NB4 (cell line): ENCODE measurements at regions not wholly inside any gene's neighbourhood (a gene's known extent, or its start where the extent isn't known, plus 50 kb on each side); places are given as distances from the start of the nearest gene placed in this dataset.

ENCODE experiments used
- DNase-seq: peaks from one replicate; pipeline ENCODE4 v3.0.0; 2010; ENCODE audit warnings: low read depth
- H3K4me3 ChIP-seq: one replicate; pipeline ENCODE4 v1.5.1; 2011; ENCODE audit warnings: mild to moderate bottlenecking, low read depth, low read length, moderate library complexity
- MYC ChIP-seq: IDR thresholded peaks from 2 replicates; pipeline ENCODE4 v1.6.1; 2011; ENCODE audit warnings: low read depth, low read length
- POLR2A ChIP-seq: IDR thresholded peaks from 2 replicates; pipeline ENCODE4 v1.6.1; 2011; ENCODE audit warnings: mild to moderate bottlenecking; ENCODE audit not compliant: insufficient read length; ENCODE audit errors: extremely low read depth
- TF ChIP-seq, protein P1 (sequence below): IDR thresholded peaks from 2 replicates; pipeline ENCODE4 v1.6.1; 2011; ENCODE audit warnings: low read depth, low read length
- TF ChIP-seq, protein P2 (sequence below): IDR thresholded peaks from one replicate; pipeline ENCODE4 v1.5.1; 2012; ENCODE audit warnings: low read depth, low read length

DNA sequence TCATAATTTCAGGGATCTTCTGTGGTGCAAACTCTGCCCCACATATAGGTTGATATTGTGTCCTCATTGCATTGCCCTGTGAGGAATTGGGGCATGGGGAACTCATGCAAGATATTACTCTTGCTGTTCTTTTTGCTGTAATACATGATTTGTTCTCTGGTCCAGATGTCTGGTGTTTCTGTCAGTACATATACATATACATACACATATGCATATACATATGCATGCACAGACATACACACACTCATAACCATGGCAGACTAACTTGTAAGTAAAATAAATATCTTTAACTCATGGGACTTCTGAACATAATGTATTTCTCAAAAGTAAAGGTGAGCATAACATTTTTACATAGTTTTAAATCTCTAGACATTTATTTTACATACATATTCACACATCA, 438.3 kb downstream of the CD109 start:
- DNase-seq: no peak
- no peak overlapping the region for H3K4me3 ChIP-seq
- TF ChIP-seq, protein P1, sequence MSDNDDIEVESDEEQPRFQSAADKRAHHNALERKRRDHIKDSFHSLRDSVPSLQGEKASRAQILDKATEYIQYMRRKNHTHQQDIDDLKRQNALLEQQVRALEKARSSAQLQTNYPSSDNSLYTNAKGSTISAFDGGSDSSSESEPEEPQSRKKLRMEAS: no peak
- no peak for TF ChIP-seq POLR2A
- TF ChIP-seq, protein P2, sequence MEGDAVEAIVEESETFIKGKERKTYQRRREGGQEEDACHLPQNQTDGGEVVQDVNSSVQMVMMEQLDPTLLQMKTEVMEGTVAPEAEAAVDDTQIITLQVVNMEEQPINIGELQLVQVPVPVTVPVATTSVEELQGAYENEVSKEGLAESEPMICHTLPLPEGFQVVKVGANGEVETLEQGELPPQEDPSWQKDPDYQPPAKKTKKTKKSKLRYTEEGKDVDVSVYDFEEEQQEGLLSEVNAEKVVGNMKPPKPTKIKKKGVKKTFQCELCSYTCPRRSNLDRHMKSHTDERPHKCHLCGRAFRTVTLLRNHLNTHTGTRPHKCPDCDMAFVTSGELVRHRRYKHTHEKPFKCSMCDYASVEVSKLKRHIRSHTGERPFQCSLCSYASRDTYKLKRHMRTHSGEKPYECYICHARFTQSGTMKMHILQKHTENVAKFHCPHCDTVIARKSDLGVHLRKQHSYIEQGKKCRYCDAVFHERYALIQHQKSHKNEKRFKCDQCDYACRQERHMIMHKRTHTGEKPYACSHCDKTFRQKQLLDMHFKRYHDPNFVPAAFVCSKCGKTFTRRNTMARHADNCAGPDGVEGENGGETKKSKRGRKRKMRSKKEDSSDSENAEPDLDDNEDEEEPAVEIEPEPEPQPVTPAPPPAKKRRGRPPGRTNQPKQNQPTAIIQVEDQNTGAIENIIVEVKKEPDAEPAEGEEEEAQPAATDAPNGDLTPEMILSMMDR: no peak
- TF ChIP-seq MYC: no peak

DNA sequence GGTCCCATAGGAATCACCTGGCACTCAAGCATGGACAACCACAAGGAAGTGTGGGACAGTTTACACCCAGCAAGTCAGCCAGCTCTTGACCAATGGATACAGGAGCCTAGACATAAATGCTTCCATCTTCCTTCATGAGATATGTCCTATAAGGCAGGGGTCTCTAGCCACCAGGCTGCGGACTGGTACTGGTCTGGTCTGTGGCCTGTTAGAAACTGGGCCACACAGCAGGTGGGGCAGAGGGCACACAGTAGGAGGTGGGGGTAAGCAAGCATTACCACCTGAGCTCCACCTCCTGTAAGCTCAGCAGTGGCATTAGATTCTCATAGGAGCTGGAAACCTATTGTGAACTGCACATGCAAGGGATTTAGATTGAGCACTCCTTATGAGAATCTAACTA, 437.1 kb downstream of the CD109 start:
- no peak overlapping the region for H3K4me3 ChIP-seq
- no peak for DNase-seq
- TF ChIP-seq MYC: no peak
- TF ChIP-seq, protein P2: no peak
- TF ChIP-seq, protein P1: no peak

DNA sequence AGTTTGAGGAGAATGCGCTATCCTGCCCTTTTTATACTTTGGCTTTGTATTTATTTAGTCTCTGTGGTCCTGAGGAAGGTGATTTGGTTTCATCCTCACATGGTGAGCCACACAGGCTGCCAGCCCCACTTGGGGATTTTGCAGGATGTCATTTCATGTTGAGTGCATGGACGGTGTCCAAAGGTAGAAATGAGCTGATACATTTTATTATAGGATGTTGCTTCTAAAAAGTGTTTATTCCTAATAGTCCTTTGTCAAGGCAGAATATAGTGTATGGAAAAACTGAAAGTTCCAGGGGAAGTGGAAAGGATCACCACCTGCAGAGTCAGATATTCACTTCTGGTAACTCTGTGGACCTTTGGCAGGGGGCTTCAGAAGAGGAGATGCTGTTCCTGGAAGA, 434.6 kb downstream of the CD109 start:
- DNase-seq: no peak
- TF ChIP-seq, protein P2: no peak
- TF ChIP-seq MYC (no peak), POLR2A (no peak)
- TF ChIP-seq, protein P1: no peak
- H3K4me3 ChIP-seq: no peak overlapping the region

DNA sequence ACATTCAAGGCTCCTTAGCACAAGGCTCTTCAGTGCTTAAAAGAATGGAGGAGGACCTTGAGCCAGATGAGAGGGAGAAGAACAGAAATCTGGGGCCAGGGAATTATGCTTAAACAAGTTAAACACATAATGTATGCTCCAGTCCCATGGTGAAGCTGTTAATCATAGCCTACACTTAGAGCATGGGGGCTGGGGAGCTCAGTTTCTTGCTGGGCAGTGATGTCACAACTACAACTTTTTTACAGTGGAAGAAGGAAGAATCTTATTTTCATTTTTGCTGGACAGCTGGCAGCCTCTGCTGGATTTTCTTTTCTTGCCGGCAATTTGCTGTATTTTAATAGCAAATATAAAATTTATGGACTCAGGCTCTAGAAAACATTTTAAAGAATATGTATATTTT, 432.5 kb downstream of the CD109 start:
- DNase-seq: no peak
- TF ChIP-seq, protein P1: no peak
- no peak overlapping the region for H3K4me3 ChIP-seq

DNA sequence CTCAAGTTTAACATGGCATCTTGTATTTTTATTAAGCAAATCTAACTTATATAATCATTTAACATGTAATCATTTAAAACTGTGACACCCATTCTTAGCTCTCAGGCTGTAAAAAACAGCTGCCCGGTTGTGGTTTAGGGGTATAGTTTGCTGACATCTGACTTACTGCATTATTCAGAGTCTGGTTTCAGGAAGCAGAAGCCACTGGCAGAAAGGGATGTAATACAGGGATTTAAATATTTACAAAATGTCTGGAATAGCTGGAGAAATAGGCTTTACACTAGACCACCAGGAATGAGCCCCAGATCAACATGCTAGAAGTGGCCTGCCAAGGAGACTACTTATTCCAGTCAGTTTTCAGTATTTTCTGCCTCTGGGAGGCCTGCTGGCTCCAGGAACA, 421.1 kb downstream of the CD109 start:
- no peak for DNase-seq
- H3K4me3 ChIP-seq: no peak overlapping the region
- TF ChIP-seq, protein P2: no peak
- TF ChIP-seq, protein P1: no peak
- TF ChIP-seq MYC (no peak), POLR2A (no peak)

DNA sequence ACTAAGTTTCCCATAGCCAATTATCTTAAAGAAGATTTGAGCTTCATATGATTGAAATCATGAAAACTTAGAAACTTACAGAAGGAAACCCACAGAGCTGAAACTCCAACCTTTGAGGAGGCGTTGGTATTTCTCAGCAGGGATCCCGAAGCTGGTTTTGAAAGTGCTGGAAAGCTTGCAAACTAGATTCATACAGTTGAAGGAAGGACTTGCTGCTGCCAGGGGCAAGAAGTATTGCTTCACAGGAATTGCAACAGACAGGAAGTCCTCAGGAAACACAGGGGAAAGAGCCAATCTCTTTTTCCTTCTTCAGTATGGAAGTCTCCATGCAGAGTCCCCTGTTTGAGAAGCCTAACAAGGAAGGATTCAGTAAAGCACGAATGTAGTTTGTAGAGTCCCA, 419.7 kb downstream of the CD109 start:
- peak; percentile 20 for DNase-seq
- TF ChIP-seq, protein P1: no peak
- TF ChIP-seq MYC (no peak), POLR2A (no peak)
- TF ChIP-seq, protein P2: no peak
- H3K4me3 ChIP-seq: no peak overlapping the region

DNA sequence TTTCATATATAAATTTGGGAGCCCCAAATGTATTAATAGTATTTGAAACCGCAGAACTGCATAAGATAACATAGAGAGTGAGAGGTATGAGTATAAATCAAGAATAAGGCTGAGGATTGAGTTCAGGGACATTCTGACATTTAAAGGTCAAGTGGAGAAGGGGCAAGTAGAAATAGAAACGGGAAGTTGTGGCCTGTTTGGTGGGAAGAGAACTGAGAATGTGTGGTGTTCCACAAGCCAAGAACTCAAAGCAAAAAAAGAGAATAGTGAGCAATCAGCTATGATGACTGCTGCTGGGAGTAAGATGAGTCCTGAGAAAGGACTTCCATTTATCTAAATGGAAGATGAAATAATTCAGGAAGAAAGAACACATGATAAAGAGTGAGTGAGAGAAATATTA, 418.4 kb downstream of the CD109 start:
- TF ChIP-seq, protein P1: no peak
- TF ChIP-seq POLR2A (no peak), MYC (no peak)
- TF ChIP-seq, protein P2: no peak
- peak; percentile 31 for DNase-seq
- H3K4me3 ChIP-seq: no peak overlapping the region
